Upper lobe of right lung (tissue), 1 donor: ENCODE measurements at regions not wholly inside any gene's neighbourhood (a gene's known extent, or its start where the extent isn't known, plus 50 kb on each side); places are given as distances from the start of the nearest gene placed in this dataset.

Experiments
- ATAC-seq: fragments of 200-7000 bp; cut with Tn5 transposase; one replicate; pipeline ENCODE4 v1.9.1; 2020; ENCODE audit warnings: mild to moderate bottlenecking, moderate library complexity
- DNase-seq: peaks from one replicate; pipeline ENCODE4 v3.0.0-alpha.2; 2020
- H3K27ac ChIP-seq: fragments of 200-600 bp; one replicate; pipeline ENCODE4 v1.8.0; 2022
- H3K27me3 ChIP-seq: fragments of 200-600 bp; one replicate; pipeline ENCODE4 v1.8.0; 2022; ENCODE audit warnings: mild to moderate bottlenecking
- H3K36me3 ChIP-seq: fragments of 200-600 bp; one replicate; pipeline ENCODE4 v1.8.0; 2022
- H3K4me1 ChIP-seq: fragments of 200-600 bp; one replicate; pipeline ENCODE4 v1.8.0; 2022
- H3K4me3 ChIP-seq: fragments of 200-600 bp; one replicate; pipeline ENCODE4 v1.8.0; 2022; ENCODE audit warnings: mild to moderate bottlenecking
- H3K9me3 ChIP-seq: fragments of 200-600 bp; one replicate; pipeline ENCODE4 v1.8.0; 2022
- intact Hi-C: fragments of 100-400 bp; cut with DNase I; formaldehyde crosslinking; loops from one replicate; pipeline ENCODE4 v1.11.0; 2022
- TF ChIP-seq, protein P1 (sequence below): fragments of 200-600 bp; IDR thresholded peaks from one replicate; pipeline ENCODE4 v1.8.0; 2022; ENCODE audit warnings: antibody characterized with exemption
- donor health status: DM: no; HTN: yes; CAD: no; lungs with severe emphysema.

- ATAC-seq (no peak), DNase-seq (no peak)
- H3K27me3 ChIP-seq: no peaks in the 10 kb centered on the region
- no peaks in the 10 kb centered on the region for H3K4me1 ChIP-seq
- TF ChIP-seq, protein P1, sequence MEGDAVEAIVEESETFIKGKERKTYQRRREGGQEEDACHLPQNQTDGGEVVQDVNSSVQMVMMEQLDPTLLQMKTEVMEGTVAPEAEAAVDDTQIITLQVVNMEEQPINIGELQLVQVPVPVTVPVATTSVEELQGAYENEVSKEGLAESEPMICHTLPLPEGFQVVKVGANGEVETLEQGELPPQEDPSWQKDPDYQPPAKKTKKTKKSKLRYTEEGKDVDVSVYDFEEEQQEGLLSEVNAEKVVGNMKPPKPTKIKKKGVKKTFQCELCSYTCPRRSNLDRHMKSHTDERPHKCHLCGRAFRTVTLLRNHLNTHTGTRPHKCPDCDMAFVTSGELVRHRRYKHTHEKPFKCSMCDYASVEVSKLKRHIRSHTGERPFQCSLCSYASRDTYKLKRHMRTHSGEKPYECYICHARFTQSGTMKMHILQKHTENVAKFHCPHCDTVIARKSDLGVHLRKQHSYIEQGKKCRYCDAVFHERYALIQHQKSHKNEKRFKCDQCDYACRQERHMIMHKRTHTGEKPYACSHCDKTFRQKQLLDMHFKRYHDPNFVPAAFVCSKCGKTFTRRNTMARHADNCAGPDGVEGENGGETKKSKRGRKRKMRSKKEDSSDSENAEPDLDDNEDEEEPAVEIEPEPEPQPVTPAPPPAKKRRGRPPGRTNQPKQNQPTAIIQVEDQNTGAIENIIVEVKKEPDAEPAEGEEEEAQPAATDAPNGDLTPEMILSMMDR: no peak
- H3K36me3 ChIP-seq: no peaks in the 10 kb centered on the region
- no peak overlapping the region for H3K27ac ChIP-seq
- intact Hi-C loops: no loop called here
- no peaks in the 10 kb centered on the region for H3K9me3 ChIP-seq
- no peak overlapping the region for H3K4me3 ChIP-seq
Observed at GRCh38 chr1:87999852-88000251, 671.2 kb downstream of the LMO4 start.

DNA sequence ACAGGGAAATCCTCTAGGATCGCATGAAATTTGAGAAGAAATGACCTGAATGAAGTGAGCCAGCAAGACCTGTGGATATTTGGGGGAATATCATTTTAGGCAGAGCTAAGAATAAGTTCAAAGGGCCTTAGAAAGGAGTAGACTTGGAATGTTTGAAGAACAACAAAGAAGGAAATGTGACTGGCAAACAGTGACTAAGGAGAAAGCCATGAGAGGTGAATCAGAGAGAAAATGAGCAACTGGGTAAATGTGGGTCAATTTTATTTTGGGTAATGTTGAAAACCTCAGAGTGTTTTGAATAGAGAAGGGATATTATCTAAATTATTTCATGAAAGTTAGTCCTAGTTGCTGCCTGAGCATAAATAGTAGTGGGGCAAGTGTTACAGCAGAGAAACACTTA, 672.8 kb downstream of the LMO4 start:
- DNase-seq (no peak), ATAC-seq (no peak)
- Histone ChIP-seq H3K4me1 (no peaks in the 10 kb centered on the region), H3K4me3 (no peak overlapping the region), H3K36me3 (no peaks in the 10 kb centered on the region), H3K27ac (no peak overlapping the region), H3K9me3 (no peaks in the 10 kb centered on the region), H3K27me3 (no peaks in the 10 kb centered on the region)
- TF ChIP-seq, protein P1: no peak
- intact Hi-C loops: no loop called here

DNA sequence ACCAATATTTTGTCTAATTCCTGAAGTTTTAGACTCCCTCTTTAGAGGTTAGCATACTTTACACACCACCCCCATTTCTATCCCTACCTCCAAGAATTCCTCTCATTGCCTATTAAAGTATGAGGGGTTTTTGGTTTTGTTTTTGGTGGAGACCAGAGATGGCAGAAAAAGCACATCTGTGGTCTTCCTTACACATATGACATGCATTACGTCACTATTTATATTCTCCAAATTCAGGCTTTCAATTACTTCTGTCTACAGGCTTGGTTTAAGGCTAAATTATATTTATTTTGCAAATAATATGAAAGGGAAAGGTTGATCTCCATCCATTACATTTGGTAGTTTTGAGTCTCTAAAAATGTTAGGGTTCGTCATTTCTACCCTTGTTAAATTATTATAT, 674.6 kb downstream of the LMO4 start:
- DNase-seq: no peak
- Histone ChIP-seq H3K4me1 (no peaks in the 10 kb centered on the region), H3K4me3 (no peak overlapping the region), H3K36me3 (no peaks in the 10 kb centered on the region), H3K27me3 (no peaks in the 10 kb centered on the region), H3K27ac (no peak overlapping the region), H3K9me3 (no peaks in the 10 kb centered on the region)
- ATAC-seq: no peak
- TF ChIP-seq, protein P1: no peak
- intact Hi-C loops: no loop called here

GRCh38 chr1:88009916-88010315, 674.2 kb upstream of the PKN2 start:
- no peak overlapping the region for H3K27ac ChIP-seq
- H3K9me3 ChIP-seq: no peaks in the 10 kb centered on the region
- DNase-seq (no peak), ATAC-seq (no peak)
- TF ChIP-seq, protein P1: no peak
- intact Hi-C loops: no loop called here
- no peak overlapping the region for H3K4me3 ChIP-seq
- no peaks in the 10 kb centered on the region for H3K36me3 ChIP-seq
- H3K27me3 ChIP-seq: no peaks in the 10 kb centered on the region
- H3K4me1 ChIP-seq: no peaks in the 10 kb centered on the region

GRCh38 chr1:88013485-88013884, 670.6 kb upstream of the PKN2 start:
- Histone ChIP-seq H3K36me3 (no peaks in the 10 kb centered on the region), H3K27me3 (no peaks in the 10 kb centered on the region), H3K9me3 (no peaks in the 10 kb centered on the region), H3K27ac (no peak overlapping the region), H3K4me1 (no peaks in the 10 kb centered on the region), H3K4me3 (no peak overlapping the region)
- DNase-seq: no peak
- TF ChIP-seq, protein P1: no peak
- intact Hi-C loops: no loop called here
- no peak for ATAC-seq

DNA sequence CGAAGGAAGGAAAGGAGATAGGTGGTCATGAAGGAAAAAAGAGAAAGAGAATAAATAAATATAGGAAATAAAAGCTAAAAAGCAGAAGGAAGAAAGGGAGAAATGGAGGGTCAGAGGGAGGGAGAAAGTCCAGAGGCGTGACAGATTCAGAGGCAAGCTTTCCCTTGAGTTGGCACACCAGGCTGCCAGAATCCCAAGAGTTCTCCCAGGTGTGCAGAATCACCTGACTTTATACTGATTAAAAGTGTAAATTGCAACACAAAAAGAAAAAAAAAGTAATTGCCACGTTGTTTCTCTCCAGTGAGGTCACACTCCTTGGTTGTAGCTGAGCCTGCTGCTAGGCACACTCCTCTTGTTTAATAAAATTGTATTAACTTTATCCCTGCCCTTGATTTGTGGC, 669.9 kb upstream of the PKN2 start:
- intact Hi-C loops: no loop called here
- no peak overlapping the region for H3K27ac ChIP-seq
- no peak for DNase-seq
- H3K4me3 ChIP-seq: no peak overlapping the region
- no peaks in the 10 kb centered on the region for H3K9me3 ChIP-seq
- H3K27me3 ChIP-seq: no peaks in the 10 kb centered on the region
- H3K4me1 ChIP-seq: no peaks in the 10 kb centered on the region
- TF ChIP-seq, protein P1: no peak
- ATAC-seq: no peak
- no peaks in the 10 kb centered on the region for H3K36me3 ChIP-seq
